ENCODE measurements at regions not wholly inside any gene's neighbourhood (a gene's known extent, or its start where the extent isn't known, plus 50 kb on each side); places are given as distances from the start of the nearest gene placed in this dataset.
"Not testable (repeated sequence)": the region's sequence is repeated elsewhere in the genome, so short reads cannot be mapped to it uniquely, and the experiment has no call there.

- no peak for DNase-seq
Measured at GRCh38 chr7:51995596-51996179, 679.1 kb upstream of the COBL start.

- no peak for DNase-seq
Measured at GRCh38 chr7:51982653-51983052, 666.0 kb upstream of the COBL start.

DNA sequence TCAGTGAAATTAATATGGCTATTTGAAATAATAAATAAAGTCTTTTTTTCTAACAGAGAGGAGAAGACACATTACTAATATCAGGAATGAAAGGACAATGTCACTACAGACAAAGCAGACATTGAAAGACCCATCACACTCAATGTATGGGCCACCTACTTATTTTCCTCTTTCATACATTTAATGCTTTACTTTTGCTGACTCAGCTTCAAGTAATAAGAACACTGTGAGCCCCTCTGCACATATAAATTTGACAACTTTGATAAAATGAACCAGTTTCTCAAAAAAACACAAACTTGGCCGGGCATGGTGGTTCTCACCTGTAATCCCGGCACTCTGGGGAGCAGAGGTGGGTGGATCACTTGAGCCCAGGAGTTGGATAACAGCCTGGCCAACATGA, 664.2 kb upstream of the COBL start:
- DNase-seq, result no peak

- DNase-seq, result no peak
Measured at GRCh38 chr7:51980313-51980712, 663.7 kb upstream of the COBL start.

- no peak for DNase-seq
Measured at GRCh38 chr7:51977913-51978312, 661.3 kb upstream of the COBL start.

DNA sequence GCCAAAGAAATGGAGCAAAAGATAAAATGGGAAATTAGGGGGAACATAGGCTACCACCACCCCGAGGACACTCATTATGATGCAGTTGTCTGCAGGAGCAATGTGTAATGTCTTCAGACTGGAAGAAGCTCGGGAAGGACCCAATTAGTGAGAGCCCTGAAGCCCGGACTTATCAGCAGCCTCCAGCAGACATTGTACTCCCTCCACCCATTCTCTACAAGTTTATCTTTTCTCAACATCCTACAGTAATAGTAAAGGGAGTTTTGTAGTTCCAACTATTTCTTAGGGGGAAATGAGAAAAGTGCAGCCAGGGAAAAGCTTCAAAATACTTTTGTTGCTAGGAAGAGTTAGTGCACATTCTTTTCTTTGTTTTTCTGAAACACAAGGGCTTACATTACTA, 657.3 kb upstream of the COBL start:
- DNase-seq, result no peak

GRCh38 chr7:51973071-51973470, 656.5 kb upstream of the COBL start:
- DNase-seq, result no peak

- DNase-seq, result no peak
Measured at GRCh38 chr7:51970961-51971665, 654.5 kb upstream of the COBL start.

GRCh38 chr7:51968461-51968860, 651.9 kb upstream of the COBL start:
- DNase-seq, result no peak

DNA sequence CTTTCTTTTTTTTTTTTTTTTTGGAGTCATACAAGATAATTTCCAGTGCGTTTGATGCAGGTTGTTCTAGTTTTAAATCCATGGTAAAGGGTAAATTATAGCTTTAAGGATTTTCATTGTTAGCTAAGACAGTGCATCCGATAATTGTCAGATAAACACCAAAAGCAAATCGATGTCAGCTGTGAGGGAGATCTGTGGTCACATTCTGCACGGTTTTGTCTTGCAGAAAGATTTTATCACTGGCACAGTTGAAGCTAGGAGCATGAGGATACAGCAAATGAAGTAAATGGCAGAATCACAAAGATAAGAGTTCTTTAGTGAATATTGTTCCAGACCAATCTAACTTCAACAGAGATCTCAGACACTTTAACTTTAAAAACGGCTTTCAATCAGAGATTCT, 648.8 kb upstream of the COBL start:
- no peak for DNase-seq

DNA sequence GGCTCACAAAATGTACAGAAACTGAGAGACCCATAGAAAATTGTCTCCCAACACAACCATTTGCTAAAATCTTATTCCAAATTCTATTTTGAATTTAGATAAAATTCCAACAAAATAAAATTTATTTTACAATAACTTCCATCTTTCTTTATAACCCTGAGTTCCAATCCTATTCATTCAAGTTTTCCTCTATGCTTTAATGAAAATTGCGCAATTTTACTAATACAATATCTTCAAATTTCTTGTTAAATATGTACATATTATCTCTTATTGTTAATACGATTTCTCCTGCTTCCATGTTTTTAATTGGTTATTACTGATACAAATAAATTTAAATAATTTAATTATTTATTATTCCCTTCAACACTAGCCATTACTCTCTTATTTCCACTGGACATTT, 645.2 kb upstream of the COBL start:
- no peak for DNase-seq

DNA sequence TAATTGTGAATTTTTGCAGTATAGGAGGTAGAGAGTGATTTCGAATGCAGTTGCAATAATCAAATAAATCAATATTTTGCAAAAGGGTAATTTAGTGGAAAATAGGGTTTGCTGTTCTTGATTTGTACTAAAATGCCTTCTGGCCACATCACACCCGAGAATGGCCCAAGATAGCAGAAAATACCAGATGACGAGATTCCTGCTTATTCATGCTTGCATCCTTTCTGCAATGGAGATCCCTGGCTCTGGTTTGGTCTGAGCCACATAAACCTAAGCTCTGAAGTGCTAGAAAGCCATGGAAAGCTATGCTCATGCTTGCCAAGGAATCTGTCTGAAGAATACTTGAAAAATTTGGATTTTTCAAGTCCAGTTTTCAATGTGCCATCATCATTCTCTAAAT, 634.2 kb upstream of the COBL start:
- DNase-seq, result no peak

DNA sequence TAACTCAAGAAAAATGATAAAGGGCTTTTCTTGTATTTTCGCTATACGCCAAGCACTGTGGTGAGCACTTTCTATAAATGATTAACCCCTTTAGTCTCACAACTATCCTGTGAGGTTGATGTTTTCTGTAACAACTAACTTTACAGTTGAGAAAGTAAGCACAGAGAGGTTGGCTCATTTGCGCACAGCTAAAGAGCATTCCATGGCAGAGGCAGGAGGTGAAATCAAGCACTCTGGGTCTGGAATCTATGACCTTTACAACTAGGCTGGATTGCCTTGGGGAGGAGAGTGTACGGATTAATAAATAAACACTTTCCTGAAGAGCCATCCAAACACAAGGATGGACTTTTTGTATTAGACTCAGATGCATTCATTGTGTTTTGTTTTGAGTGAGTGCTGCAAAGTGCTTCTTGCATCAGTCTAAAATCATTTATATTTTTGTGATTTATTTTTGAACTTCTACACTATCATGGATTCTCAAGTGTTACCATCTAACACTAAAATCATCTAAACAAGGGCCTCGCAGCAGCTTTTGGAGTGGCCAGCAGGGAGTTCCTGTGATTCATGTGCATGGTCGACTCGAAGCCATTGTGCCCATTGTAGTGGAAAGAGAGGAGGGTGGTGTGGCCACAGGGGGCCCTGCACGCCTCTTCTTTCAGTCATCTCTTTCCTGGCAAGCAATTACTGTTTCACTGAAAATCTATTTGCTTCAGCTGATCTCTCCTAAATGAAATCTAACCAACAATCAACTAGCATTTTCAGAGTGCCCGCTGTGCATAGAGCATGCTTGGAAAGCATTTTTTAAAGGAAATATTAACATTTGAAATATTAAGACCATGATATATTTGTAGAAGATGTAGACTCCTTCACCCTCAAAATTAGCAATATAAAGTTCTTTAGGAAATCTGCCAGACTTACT, 633.4 kb upstream of the COBL start:
- DNase-seq, result no peak

- no peak for DNase-seq
Measured at GRCh38 chr7:51930834-51931233, 614.2 kb upstream of the COBL start.

GRCh38 chr7:51929818-51930217, 613.2 kb upstream of the COBL start:
- DNase-seq, result no peak

GRCh38 chr7:51927738-51928137, 611.1 kb upstream of the COBL start:
- no peak for DNase-seq

DNA sequence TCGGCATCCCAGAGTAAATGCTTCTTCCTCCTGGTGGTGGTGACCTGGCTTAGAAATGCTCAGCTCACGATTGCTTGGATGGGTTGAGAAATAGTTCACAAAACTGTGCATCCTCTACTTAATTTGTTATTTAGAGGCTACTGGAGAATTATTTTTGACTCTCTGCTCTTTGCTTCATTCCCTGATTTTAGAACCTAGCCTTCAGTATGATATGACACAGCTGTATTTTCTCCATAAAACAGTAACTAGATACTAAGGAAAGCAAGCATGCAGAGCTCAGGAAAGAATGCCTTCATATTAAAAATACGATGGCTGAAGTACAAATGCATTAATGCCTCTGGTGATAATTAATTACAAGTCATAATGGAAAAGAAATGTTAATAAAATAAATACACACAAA, 602.0 kb upstream of the COBL start:
- DNase-seq, result no peak

DNA sequence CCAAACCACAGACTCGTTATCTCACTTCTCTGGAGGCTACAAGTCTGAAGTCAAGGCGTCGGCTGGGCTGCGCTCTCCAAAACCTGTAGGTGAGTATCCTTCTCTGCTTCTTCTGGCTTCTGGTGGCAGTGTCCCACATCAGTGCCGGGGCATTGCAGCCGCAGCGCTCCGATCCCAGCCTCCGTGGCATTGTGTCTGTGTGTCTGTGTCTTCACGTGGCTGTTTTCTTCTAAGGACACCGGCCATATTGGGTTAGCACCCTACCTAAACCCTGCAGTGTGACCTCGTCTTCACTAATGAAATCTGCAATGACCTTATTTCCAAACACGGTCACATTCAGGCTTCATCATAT, 584.9 kb upstream of the COBL start:
- DNase-seq, result no peak

DNA sequence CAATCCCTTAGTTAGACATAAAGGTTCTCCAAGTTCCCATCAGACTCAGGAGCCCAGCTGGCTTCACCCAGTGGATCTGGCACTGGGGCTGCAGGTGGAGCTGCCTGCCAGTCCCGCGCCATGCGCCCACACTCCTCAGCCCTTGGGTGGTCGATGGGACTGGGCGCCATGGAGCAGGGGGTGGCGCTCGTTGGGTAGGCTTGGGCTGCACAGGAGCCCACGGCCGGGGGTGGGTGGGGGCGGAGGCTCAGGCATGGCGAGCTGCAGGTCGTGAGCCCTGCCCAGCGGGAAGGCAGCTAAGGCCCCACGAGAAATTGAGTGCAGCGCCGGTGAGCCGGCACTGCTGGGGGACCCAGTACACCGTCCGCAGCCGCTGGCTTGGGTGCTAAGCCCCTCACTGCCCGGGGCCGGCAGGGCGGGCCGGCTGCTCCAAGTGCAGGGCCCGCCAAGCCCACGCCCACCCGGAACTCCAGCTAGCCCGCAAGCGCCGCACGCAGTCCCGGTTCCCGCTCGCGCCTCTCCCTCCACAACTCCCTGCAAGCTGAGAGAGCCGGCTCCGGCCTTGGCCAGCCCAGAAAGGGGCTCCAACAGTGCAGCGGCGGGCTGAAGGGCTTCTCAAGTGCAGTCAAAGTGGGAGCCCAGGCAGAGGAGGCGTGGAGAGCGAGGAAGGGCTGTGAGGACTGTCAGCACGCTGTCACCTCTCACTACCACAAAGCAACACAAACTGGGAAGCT, 584.3 kb upstream of the COBL start:
- DNase-seq, result not testable (repeated sequence)

- no peak for DNase-seq
Measured at GRCh38 chr7:51899611-51900010, 583.0 kb upstream of the COBL start.

DNA sequence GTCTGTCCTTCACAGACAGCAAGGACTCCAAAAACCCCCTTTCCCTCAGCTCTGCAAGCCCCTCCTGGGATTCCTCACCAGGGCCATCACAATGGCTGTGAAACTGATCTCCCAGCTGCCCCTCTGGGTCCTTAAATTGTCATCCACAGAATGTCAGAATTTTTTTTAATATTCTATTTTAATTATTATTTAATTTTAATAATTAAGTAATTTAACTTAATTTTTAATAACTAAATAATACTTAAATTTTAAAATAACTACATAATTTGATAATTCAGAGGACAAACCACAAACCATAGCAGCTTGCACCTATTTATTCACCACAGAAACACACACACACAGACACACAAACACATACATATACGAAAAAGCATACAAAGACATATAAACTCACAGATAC, 565.8 kb upstream of the COBL start:
- no peak for DNase-seq

GRCh38 chr7:51881309-51881708, 564.7 kb upstream of the COBL start:
- DNase-seq, result no peak

GRCh38 chr7:51878865-51879264, 562.3 kb upstream of the COBL start:
- no peak for DNase-seq
